Muscle layer of duodenum (tissue), 2 donors: ENCODE measurements at regions not wholly inside any gene's neighbourhood (a gene's known extent, or its start where the extent isn't known, plus 50 kb on each side); places are given as distances from the start of the nearest gene placed in this dataset.

Experiments used
- H3K27ac ChIP-seq: one replicate; pipeline ENCODE4 v1.7.0; 2013; ENCODE audit warnings: mild to moderate bottlenecking, low read length
- H3K27me3 ChIP-seq: one replicate; pipeline ENCODE4 v1.7.0; 2013; ENCODE audit warnings: low read depth, mild to moderate bottlenecking, control low read depth, low read length
- H3K36me3 ChIP-seq, 2 donors: one replicate each; pipeline ENCODE4 v1.7.0; 2013; ENCODE audit warnings: low read length in 2 of 2, control low read depth in 1 of 2, mild to moderate bottlenecking in 1 of 2; ENCODE audit not compliant: insufficient read depth in 2 of 2, control insufficient read depth in 1 of 2
- H3K4me1 ChIP-seq, 2 donors: one replicate each; pipeline ENCODE4 v1.7.0; 2013; ENCODE audit warnings: low read length in 2 of 2, mild to moderate bottlenecking in 2 of 2, control low read depth in 1 of 2, moderate library complexity in 1 of 2; ENCODE audit not compliant: insufficient read depth in 2 of 2, control insufficient read depth in 1 of 2
- H3K4me3 ChIP-seq, 2 donors: one replicate each; pipeline ENCODE4 v1.7.0; 2013; ENCODE audit warnings: low read length in 2 of 2, low read depth in 1 of 2, mild to moderate bottlenecking in 1 of 2
- H3K9me3 ChIP-seq, 2 donors: one replicate each; pipeline ENCODE4 v1.7.0; 2013; ENCODE audit warnings: low read length in 2 of 2, control low read depth in 1 of 2, mild to moderate bottlenecking in 1 of 2; ENCODE audit not compliant: control insufficient read depth in 1 of 2
- donor health status: healthy.

DNA sequence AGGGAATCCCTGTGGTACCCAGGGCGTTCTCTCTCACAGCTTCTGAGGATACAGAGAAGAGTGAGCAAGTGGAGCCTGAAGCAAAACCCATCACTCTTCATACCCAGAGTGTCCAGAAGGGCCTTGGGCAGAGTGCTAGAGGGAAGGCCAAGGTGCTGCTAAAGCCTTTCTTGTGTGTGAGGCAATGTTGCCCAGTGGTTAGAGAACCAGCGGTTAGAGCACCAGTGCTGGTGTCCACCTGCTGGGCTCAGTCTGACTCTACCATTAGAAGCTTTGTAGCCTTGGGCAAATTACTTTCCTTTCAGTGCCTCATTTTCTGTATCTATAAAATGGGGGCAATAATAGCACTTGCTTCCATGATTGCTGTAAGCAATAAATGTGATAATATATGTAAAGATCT is 210.5 kb upstream of the SKOR2 start:
- no peak overlapping the region for H3K27ac ChIP-seq
- H3K27me3 ChIP-seq, result no peaks in the 10 kb centered on the region
- H3K9me3 ChIP-seq, result no peaks in the 10 kb centered on the region
- H3K4me3 ChIP-seq, result no peak overlapping the region
- H3K4me1 ChIP-seq, result no peaks in the 10 kb centered on the region
- H3K36me3 ChIP-seq, result no peaks in the 10 kb centered on the region

DNA sequence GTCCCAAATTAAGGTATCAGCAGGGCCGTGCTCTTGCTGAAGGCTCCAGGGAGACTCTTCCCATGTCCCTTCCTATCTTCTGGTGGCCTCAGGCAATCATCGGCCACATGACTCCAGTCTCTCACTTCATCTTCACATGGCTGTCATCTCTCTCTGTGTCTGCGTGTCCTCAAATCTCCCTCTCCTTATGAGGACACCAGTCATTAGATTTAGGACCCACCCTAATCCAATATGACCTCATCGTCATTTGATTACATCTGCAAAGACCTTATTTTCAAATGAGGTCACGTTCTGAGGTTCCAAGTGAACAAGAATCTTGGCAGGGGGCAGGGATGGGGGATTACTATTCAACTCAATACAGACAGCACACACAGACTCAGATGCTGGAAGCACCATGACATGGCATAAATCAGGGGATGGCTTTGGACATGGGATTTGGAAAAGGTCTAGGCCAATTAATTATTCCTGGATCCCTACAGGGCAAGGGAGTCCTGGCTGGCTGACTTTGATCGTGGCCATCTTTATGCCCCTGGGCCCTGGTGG is 210.0 kb upstream of the SKOR2 start:
- Histone ChIP-seq H3K9me3 (no peaks in the 10 kb centered on the region), H3K36me3 (no peaks in the 10 kb centered on the region), H3K27me3 (no peaks in the 10 kb centered on the region), H3K4me3 (no peak overlapping the region), H3K27ac (no peak overlapping the region), H3K4me1 (no peaks in the 10 kb centered on the region)

DNA sequence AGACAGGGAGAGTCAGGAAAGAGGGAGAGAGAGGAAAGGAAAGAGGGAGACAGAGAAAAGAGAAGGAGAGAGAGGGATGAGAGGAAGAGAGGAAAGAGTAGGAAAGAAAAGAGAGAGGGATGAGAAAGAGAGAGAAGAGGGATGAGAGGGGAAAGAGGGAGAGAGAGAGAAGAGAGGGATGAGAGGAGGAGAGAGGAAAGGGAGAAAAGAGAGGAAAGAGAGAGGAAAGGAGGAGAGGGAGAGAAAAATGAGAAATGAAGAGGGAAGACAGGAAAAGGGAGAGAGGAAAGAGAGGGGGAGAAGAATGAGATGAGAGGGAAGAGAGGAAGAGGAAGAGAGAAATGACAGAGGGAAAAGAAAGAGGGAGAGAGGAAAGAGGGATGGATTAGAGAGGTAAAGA is 207.0 kb upstream of the SKOR2 start:
- no peaks in the 10 kb centered on the region for H3K9me3 ChIP-seq
- no peak overlapping the region for H3K4me3 ChIP-seq
- H3K27ac ChIP-seq, result no peak overlapping the region
- no peaks in the 10 kb centered on the region for H3K4me1 ChIP-seq
- no peaks in the 10 kb centered on the region for H3K27me3 ChIP-seq
- H3K36me3 ChIP-seq, result no peaks in the 10 kb centered on the region

DNA sequence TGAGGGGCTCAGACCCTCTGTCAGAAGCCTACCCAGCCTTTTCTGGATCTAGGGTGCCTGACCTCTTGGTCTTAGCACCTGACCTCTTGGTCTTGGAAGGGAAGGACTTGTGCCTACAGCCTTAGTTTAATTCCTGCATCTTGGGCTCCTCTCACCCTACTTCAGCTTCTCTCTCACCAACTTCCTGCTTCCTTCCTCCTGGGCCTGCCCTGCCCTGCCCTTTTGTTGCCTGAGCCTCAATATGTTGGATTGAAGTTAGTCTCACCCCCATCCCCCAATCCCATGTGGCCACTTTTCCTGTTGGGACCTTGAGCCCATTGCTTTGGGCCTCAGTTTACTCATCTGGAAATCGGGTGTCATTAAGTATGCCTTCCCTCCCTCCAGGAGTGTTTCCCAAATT is 206.2 kb upstream of the SKOR2 start:
- no peaks in the 10 kb centered on the region for H3K9me3 ChIP-seq
- no peak overlapping the region for H3K4me3 ChIP-seq
- H3K4me1 ChIP-seq, result no peaks in the 10 kb centered on the region
- H3K36me3 ChIP-seq, result no peaks in the 10 kb centered on the region
- no peak overlapping the region for H3K27ac ChIP-seq
- no peaks in the 10 kb centered on the region for H3K27me3 ChIP-seq

DNA sequence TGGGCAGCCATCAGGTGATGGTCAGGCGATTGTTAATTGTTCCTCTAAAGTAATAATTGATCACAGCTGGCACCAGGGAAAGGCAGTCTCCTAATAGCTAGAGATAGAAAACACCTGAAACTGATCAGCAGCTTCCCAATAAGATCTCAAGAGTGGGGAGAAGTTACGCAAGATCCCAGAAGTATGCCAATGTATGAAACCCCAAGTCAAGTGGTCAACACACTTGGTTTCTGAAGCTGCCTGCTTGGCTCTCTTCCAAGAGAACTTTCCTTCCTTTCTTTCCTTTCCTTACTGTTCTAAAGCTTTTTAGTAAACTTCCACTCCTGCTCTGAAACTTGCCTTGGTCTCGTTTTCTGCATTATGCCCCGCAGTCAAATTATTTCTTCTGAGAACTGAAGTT is 201.6 kb upstream of the SKOR2 start:
- H3K4me1 ChIP-seq, result no peaks in the 10 kb centered on the region
- H3K4me3 ChIP-seq, result no peak overlapping the region
- H3K36me3 ChIP-seq, result no peaks in the 10 kb centered on the region
- no peaks in the 10 kb centered on the region for H3K27me3 ChIP-seq
- no peaks in the 10 kb centered on the region for H3K9me3 ChIP-seq
- no peak overlapping the region for H3K27ac ChIP-seq

DNA sequence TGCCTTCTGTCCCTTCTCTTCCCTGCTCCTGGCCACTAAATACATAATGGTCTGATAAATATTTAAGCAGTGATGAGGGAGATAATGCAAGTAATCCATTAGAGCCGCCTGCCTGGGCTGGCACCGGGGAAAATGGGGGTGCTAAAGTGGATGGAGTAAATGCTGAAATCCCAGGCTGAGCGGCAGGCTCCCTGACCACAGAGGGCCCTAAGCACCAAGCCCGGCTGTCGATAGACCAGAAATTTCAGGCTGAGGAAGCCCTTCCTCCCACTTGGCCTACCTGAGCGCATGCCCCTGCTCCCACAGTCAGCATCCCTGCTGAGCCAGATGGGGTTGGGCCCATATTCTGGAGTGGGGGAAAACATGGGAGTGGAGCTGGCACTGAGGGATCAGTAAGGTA is 197.5 kb upstream of the SKOR2 start:
- Histone ChIP-seq H3K27me3 (no peaks in the 10 kb centered on the region), H3K4me1 (no peaks in the 10 kb centered on the region), H3K9me3 (no peaks in the 10 kb centered on the region), H3K4me3 (no peak overlapping the region), H3K36me3 (no peaks in the 10 kb centered on the region), H3K27ac (no peak overlapping the region)

DNA sequence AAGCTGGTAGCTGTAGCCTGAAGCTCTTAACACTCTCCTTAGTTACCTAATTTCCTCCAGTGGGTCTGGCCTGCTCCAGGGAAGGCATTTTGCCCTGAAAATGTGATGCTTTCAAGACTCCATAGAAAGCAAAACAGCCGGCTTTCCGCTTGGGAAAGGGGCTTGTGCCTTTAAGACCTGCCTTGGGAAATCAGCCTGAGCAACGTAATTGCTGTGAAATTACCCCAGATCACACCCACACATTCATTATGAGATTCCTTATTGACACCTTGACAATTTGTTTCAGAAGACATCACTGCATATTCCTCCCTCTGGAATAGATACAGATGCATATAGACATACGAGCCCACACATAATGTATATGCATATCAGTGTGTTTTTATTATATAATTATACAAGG is 190.5 kb upstream of the SKOR2 start:
- Histone ChIP-seq H3K9me3 (peaks cover 0 to 4% of the 10 kb centered on the region in 2 donors), H3K27ac (no peak overlapping the region), H3K4me1 (no peaks in the 10 kb centered on the region), H3K4me3 (no peak overlapping the region), H3K36me3 (no peaks in the 10 kb centered on the region), H3K27me3 (no peaks in the 10 kb centered on the region)

DNA sequence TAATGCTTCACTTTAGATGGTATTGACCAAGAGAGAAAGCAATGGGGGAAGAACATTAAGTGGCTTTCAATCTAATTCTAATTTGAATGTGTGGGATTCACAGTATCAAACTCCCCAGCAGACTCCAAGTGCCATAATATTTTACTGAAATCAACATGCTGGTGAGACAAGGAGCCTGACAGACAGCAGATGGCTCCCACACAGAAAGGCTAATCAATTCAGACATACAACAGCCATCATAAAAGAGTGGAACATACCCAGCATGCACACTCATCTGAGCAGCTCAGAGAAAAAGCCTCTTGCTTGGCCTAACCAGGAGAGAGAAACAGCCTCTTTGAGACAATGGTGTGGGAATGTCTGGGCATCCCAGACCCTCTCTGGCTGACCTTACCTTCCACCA is 186.5 kb upstream of the SKOR2 start:
- Histone ChIP-seq H3K27me3 (no peaks in the 10 kb centered on the region), H3K4me1 (no peaks in the 10 kb centered on the region), H3K9me3 (peaks cover 0 to 4% of the 10 kb centered on the region in 2 donors), H3K27ac (no peak overlapping the region), H3K36me3 (no peaks in the 10 kb centered on the region), H3K4me3 (no peak overlapping the region)

DNA sequence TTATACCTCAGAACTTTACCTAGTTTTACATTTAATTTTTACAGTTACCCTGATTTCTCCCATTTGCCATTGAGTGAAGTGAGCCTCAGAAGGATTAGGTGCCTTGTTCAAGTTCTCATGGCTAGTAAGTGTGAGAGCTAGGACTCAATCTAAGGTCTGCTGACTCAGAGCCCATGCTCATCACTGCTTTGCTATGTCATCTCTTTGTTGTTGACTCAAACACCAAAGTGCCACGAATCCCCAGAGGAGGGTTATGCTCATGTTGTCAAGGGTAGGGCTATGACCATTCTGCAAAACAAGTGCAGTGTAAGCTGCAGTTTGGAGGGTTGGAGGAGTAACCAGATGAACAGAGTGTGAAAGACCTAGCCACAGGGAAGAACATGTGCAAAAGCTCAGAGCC is 185.4 kb upstream of the SKOR2 start:
- H3K27me3 ChIP-seq, result no peaks in the 10 kb centered on the region
- H3K36me3 ChIP-seq, result no peaks in the 10 kb centered on the region
- H3K4me3 ChIP-seq, result no peak overlapping the region
- peaks cover 0 to 4% of the 10 kb centered on the region in 2 donors for H3K9me3 ChIP-seq
- H3K4me1 ChIP-seq, result no peaks in the 10 kb centered on the region
- H3K27ac ChIP-seq, result no peak overlapping the region

DNA sequence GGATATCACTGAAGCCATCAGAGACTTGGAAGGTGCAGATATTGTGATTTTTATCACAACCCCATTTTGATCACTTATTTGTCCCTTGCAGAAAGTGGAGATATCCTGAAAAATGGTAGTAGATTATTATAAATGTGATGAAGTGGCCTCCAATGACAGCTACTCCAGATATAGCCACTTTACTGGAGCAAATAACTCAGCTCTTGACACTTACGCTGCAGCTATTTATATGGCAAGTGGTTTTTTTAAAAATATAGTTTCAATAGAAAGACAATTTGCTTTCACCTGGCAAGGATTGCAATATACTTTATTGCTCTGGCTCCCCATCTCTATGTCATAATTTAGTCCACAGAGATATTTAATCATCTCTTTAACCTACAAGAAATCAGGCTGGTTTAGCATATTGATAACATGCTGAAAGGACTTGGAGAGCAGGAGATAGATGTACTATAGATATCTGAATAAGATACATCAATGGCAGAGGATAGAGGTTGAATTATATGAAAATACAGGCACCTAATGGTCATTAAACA is 182.8 kb upstream of the SKOR2 start:
- Histone ChIP-seq H3K27ac (no peak overlapping the region), H3K36me3 (no peaks in the 10 kb centered on the region), H3K9me3 (peaks cover 0 to 4% of the 10 kb centered on the region in 2 donors), H3K27me3 (no peaks in the 10 kb centered on the region), H3K4me3 (no peak overlapping the region), H3K4me1 (no peaks in the 10 kb centered on the region)

DNA sequence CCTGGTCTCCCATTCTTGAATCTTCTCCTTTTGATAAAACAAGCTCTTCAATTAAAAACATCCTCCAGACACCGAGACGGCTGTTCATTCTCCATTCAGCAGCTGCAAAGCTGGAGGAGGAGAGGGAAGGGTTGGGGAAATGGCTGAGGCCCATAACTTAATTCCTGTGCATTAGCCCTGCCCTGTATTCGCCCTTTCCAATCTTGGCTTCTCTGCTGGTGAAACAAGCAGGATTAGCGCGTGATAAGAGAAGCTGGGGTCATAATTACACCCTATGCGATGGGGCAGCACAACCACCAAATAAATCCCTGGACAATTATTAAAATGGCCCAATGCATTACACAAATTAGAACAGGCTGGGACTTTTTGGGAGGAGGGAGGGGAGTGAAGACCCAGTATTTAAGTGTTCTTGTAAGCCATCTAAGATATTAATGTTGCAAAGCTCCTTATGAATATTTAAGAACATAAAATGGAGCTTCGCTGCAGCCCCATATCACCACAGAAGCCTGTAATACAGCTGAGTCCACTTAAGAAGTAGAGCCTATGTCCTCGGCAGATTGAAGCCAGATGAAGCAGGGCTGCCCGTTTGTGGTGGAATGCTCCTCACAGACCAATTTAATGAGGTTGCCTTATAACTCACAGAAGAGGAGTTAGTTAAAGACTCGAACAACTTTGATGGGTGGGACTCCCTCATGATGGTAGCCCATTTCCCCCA is 176.6 kb upstream of the SKOR2 start:
- Histone ChIP-seq H3K9me3 (no peaks in the 10 kb centered on the region), H3K27ac (no peak overlapping the region), H3K4me1 (no peaks in the 10 kb centered on the region), H3K27me3 (no peaks in the 10 kb centered on the region), H3K36me3 (no peaks in the 10 kb centered on the region), H3K4me3 (no peak overlapping the region)

DNA sequence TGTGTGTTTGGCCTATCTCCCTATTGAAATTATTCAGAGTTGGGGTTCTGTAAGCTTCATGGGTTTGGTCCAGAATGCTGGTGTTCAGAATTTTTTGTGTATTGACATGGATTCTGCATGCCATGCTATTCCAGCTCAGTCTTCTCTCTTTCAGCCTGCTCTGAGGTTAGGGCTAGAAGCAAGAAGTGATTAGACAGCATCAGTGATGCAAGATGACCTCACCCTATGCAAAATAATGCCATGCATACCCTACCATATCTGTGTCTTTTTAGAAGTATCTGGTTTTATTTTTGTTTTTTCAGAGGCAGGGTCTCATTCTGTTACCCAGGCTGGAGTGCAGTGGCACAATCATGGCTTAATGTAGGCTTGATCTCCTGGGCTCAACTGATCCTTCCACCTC is 175.6 kb upstream of the SKOR2 start:
- Histone ChIP-seq H3K27me3 (no peaks in the 10 kb centered on the region), H3K9me3 (no peaks in the 10 kb centered on the region), H3K36me3 (no peaks in the 10 kb centered on the region), H3K4me1 (no peaks in the 10 kb centered on the region), H3K4me3 (no peak overlapping the region), H3K27ac (no peak overlapping the region)
